Epidermal melanocyte (primary cell): ENCODE measurements at regions not wholly inside any gene's neighbourhood (a gene's known extent, or its start where the extent isn't known, plus 50 kb on each side); places are given as distances from the start of the nearest gene placed in this dataset.
"Not testable (repeated sequence)": the region's sequence is repeated elsewhere in the genome, so short reads cannot be mapped to it uniquely, and the experiment has no call there.

Experiments used
- DNase-seq: peaks from one replicate; pipeline ENCODE4 v3.0.0; 2011; ENCODE audit warnings: low spot score; ENCODE audit not compliant: insufficient read length

DNA sequence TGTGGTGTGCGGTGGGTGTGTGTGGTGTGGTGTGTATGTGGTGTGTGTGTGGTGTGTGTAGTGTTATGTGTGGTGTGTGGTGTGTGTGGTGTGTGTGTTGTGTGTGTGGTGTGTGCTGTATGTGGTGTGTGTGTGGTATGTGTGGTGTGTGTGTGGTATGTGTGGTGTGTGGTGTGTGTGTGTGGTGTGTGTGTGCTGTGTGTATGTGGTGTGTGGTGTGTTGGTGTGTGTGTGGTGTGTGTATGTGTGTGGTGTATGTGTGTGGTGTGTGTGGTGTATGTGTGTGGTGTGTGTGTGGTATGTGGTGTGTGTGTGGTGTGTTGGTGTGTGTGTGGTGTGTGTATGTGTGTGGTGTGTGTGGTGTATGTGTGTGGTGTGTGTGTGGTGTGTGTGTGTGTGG lies 144.3 kb downstream of the HSD17B3 start:
- no peak for DNase-seq

DNA sequence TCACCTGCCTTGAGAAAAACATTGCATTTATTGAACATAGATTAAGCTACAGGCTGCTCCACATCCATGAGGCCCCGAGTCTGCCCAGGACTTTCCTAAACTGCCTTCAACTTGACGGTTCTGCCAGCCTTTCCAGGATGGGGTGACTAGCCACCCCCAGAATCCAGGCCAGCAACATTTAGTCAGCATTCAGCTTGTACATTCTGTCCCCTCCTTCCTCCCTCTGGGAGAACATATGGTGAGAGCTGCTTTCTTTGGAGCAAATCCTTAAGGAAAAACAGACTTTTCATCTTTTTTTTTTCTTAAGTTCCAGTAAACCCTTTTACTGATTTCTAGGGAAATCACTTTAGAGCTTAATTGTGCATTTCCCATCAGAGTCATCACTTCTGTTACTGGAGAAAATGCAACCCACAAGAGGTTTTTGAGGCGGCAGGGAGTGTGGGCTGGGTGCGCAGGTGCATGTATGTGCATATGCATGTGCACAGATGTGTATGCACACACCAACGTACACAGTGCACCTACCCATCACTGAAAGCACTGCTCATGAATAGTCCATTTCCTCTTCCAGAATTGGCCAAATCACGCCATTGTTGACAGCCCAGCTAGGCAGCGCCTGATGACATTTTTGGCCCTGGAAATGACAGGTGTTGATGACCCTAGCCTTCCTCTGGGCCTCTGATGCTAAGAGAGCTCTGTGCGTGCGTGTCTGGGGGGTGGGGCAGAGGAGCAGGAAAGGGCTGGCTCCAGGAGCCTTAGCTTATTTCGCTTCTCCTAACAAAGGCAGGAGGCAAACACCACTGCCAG lies 145.6 kb downstream of the HSD17B3 start:
- DNase-seq: no peak

DNA sequence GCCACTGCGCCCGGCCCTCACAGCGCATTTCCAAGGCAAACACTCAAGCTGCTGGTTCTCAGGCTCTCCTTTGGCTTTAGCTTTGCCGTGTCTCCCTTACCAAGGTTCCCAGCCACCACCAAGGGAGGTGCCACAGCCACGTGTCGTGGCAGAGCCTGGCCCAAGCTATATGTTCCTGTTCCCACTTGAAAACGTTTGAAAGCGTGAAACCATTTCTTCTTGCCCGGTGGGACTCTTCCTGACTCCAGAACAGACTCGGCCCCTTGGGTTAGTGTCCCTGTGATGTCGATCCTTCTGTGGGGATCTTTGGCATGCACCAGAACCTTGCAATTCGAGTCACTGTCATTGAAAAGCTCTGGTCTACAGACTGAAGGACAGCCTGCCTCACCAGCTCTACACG lies 147.9 kb downstream of the HSD17B3 start:
- no peak for DNase-seq

DNA sequence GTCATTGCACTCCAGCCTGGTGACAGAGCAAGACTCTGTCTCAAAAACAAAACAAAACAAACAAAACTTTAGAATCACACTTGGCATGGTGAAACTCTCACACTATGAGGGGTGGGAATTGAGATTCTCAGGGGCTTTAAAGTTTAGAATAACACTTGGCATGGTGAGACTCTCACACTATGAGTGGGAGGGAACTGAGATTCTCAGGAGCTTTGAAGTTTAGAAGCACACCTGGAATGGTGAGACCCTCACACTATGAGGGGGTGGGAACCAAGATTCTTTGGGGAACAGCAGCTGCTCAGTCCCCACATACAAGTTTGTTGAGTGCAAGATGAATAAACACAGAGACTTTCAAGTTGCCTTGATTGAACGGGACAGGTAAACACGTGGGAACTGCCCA lies 149.4 kb downstream of the HSD17B3 start:
- no peak for DNase-seq

DNA sequence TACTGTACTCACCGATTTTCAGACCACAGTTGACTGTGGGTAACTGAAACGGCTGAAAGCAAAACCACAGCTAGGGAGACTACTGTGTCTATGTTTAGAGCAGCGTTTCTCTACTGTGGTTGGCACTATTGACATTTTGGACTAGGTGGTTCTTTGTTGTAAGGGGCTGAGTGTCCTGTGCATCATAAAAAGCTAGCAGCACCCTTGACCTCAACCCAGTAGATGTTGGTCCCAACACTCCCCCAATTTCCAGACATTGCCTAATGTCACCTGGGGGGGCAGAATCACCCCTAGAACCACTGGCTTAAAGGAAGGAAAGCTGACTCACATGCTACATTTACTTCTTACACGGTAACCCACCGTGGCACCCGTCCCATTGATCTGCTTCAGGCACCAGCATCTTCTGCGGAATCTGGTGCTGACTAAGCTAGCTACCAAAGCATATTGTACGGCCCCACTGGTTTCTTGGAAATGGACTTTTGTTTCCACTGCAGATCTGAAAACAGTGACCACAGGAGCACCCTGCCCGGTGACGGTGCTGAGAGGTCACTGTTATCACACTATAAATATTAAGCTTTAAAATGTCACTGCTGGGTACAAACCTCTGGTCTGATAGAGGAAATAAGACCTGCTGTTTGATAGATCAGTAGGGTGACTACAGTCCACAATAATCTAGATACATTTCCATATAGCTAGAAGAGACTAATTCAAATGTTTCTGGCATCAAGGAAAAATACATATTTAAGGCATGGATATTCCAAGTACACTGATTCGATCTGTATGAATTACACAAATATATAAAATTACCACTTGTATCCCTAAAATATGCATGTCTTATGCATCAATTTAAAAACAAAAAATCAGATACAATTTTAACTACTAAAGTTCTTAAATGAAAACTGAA lies 151.4 kb downstream of the HSD17B3 start:
- DNase-seq: no peak

DNA sequence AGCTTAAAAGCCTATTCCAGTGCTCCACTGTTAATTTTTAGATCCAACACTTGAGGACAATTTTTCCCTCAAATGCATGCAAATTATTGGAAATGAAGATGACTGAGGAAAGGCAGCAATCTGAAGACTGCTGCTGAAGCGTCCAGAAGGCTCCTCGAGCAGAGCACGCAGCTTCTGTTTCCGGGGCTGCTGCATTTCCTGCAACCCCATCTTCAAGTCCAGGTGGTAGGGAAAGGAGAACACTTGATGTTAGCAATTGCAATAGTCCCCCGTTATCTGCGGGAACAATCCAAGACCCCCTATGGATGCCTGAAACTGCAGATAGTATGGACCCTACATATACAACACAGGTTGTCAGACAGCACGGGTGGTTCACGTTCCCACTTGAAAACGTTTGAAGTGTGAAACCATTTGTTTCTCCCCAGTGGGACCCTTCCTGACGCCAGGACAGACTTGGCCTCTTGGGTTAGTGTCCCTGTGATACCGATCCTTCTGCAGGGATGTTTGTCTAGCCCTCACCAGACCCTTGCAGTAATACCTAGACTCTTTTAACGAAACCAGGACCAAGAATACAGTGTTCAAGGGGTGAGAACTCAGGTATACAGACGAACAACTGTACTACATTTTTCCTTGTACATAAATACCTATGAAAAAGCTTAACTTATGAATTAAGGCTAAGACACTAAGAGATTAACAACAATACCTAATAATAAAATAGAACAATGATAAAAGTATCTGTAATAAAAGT lies 152.3 kb downstream of the HSD17B3 start:
- no peak for DNase-seq

DNA sequence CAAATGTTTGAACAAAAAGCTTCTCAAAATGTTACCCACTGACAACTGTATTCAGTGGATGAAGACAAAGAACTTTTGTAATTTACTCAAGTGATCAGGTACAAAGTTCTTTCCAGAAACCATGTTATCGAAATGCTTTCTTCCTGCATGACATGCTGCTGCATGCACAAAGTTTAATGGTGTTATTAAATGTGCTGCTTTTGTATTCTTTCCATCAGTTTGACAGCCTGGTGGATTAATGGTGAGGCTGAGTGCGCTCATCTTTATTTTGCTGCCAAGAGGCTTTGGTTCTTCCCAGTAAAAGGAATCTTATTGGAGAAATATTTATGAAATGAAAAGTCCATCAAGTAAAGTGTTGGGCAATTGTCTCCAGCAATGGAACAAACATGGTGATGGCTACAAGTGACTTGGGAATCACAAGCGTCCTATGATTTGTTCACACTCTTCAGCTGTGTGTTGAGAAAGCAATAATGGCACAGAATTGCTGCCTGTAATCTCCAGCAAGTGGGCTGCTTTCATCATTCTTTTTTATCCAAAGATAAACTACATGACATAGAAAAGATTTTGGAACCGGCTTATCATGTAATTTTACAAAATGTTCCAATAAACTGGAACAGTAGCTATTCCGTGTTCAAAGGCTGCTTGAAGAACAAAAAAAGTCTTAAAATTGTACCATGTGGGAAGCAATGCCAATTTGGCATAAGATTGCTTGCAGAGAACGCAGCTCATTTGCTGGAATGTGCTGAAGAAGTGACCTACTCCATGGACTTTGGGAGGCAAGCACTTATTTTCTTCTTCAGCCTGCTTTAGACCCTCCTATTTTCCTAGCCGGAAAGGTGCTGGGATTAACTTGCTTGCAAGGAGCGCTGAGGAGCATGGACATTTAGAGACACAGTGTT lies 153.1 kb downstream of the HSD17B3 start:
- no peak for DNase-seq

DNA sequence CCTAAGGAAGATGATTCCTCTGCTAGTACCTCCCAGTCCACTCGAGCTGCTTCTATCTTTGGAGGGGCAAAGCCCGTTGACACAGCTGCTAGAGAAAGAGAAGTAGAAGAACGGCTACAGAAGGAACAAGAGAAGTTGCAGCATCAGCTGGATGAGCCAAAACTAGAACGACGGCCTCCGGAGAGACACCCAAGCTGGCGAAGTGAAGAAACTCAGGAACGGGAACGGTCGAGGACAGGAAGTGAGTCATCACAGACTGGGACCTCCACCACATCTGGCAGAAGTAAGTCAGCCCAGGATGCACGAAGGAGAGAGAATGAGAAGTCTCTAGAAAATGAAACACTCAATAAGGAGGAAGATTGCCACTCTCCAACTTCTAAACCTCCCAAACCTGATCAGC lies 154.9 kb downstream of the HSD17B3 start:
- not testable (repeated sequence) for DNase-seq

DNA sequence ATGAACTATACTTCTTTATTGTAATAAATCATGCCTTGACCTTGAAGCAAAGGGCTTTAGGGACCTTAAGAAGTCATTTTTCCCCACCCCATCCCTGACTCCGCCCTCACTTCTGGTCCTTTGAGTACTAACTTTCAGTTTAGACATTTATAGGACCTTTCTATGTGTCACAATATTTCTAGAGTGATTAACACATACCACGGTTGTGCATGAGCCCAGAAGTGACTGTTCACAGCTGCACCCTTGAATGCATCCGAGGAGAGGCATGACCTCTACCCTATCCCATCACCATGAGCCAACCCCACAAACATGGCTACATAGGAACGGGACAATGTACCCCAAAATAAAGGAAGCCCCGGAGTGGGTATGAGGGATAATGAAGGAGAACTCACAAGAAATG lies 160.3 kb downstream of the HSD17B3 start:
- no peak for DNase-seq

DNA sequence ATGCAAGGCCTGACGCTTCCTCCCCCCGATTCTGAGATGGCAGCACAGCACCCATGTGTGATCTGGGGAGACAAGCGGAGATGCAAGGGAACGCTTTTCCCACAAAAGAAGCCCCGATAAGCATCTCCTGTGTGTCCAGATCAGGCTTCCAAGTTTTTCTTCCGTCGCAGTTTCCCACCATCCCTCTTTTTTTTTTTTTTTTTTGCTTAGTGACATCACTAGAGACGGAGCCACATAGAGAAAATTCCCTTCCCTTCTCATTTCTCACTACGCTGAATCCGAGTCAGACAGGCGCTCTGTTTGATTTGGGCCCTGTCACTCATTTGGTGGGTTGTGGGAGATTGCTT lies 160.9 kb downstream of the HSD17B3 start:
- no peak for DNase-seq

DNA sequence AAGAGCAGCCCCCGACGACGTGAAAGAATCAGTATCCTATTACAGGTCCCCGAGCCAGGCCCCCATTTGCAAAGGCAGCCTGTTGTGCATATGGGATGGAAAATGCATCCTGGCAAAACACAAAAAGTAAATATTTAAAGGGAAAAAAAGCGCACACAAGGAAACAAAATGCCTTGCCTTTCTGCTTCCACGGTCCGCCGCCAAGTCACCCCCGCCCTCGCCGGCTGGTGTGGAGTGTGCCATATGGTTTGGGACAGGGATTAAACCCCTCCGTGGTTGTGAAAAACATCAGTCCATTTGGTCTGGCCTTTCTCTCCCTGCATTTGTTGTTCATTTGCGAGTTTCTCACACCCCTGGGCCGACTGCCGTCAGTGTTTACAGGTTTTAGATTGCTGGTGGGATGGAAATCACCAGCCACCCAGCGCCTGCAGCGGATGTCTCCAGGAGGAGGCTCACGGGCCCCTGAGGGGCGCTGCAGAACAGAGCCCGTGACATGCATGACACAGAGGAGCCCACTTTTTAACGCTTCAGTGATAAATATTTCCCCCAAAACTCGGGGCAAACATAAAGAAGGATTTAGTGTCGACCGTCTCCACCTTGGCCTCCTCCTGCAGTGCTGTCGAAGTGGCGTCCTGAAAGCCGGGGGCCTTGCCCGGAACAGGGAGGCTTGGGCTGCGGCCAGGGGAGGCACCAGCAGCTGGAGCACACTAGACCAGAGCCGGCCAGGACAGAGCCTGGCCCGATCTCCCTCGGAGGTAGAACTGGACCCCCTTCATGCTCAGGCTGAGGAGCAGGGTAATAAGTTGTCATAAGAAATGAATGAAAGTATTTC lies 161.5 kb downstream of the HSD17B3 start:
- no peak for DNase-seq

DNA sequence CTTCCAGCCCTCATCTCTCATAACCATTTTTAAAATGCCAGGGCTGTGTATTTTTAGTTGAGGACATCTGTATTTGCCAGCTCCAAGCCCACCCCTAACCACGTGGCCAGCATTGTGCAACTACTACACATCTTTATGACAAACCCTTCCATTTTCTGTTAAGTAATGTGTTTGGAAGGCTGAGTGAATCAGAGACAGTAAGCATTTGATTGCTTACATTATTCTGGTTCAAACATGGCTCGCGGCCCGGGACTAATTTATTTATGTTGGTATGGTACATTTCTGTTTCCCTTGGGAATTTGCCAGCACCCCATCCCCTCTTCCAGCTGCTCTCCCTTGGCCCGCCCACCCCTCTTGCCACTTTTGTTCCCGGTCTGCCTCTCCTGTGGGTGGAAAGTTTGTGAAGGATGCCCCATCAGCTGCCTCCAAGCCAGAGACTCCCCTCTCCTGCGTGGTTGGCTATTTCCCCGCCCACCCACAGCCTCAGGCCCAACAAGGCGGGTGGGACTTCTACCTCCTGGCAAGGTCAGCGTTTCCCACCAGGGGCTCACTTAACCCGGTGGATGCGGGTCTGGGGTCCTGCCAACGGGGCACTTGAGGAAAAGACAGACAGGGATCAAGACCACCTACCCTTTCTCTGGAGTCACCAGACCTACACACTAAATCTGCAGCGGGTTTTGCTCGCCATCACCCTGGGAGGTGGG lies 162.2 kb downstream of the HSD17B3 start:
- DNase-seq: peak; percentile 45

DNA sequence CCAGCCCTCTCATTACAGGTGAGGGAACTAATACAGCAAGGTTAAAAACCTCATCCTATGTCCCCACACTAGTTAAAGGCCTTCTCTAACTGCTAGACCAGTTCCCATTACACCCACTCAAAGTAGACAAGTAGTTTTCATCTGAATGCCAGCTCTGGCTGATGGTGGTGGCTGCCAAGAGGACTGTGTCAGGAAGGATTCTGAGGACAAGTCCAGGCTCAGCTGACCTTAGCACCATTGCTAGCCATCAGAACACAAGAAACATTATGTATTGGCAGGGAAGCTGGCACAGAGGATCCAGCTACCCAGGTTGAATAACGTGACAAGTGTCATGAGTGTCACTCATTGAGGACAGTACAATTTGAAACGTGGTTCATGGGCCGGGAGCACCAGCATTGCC lies 163.4 kb downstream of the HSD17B3 start:
- no peak for DNase-seq

DNA sequence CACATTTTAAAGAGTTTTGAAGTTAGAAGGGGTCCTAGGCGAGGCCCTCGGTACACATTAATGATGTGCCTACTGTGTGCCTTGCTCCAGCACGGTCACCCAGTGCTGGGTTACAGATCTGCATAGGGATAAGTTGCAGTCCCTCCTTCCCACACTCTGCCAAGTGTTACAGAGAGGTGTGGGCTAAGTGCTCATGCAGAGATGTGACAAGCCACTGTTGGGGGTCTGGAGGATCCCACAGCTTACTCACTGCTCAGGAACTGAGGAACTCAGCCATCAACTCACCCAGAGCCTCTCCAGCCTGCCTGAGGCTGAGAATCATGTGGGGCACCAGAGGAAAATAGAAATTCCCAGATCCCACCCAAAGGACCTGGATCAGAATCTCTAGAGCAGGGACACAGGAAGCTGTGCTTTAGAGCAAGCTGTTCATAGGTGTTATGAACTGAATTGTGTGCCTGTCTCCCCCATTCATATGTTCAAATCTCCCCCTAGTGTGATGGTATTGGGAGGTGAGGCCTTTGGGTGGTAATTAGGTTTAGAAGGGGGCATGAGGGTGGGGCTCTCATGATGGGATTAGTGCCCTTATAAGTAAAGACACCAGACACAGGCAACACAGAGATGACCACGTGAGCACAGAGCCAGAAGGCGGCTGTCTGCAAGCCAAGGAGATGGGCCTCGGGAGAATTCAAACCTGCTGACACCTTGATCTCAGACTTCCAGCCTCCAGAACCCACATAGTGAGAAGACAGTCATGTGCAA lies 164.1 kb downstream of the HSD17B3 start:
- DNase-seq: no peak

DNA sequence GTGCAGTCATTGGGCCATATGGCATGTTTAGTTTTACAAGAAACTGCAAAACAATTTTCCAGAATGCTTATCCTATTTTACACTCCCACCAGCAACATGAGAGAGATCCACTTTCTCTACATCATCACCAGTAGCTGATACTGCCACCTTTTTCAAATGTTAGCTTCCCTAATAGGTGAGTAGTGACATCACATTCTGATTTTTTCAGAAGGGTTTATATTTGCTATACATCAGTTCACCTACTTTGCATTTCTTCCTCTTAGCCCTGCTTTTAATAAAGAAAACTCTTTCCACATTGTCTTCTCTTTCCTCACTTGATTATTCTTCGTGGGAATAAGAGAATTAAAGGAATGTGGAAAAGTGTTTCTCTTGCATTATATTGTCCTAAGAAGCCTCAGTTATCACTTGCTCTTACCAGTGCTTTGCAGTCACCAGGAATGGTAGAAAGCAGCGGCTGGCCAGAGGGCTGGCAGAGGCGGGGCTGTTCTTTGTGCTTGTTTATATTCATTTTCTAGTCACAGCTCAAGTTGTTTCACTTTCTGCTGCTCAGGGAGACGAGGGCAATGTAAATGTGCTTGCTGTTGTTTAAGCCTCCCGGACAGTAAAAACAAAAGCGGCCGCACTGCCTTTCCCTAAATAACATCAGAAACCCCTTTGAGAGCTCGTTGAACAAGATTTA lies 164.8 kb downstream of the HSD17B3 start:
- no peak for DNase-seq

DNA sequence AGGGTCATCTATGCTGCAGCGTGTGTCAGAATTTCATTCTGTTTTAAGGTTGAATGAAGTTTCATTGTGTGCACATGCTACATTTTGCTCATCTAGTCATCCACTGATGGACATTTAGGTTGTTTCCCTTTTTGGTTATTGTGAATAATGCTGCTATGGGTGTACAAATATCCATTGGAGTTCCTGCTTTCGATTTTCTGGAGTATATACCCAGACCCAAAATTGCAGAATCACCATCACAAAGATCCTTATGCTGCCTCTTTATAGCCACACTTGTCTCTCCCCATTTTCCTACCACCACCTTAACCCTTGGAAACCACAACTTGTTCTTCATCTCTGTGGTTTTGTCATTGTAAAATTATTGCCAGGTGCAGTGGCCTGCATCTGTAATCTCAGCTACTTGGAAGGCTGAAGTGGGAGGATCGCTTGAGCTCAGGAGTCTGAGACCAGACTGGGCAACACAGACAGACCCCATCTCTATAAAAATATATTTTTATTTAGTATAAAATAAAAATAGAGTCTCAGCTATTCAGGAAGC lies 166.2 kb downstream of the HSD17B3 start:
- no peak for DNase-seq

DNA sequence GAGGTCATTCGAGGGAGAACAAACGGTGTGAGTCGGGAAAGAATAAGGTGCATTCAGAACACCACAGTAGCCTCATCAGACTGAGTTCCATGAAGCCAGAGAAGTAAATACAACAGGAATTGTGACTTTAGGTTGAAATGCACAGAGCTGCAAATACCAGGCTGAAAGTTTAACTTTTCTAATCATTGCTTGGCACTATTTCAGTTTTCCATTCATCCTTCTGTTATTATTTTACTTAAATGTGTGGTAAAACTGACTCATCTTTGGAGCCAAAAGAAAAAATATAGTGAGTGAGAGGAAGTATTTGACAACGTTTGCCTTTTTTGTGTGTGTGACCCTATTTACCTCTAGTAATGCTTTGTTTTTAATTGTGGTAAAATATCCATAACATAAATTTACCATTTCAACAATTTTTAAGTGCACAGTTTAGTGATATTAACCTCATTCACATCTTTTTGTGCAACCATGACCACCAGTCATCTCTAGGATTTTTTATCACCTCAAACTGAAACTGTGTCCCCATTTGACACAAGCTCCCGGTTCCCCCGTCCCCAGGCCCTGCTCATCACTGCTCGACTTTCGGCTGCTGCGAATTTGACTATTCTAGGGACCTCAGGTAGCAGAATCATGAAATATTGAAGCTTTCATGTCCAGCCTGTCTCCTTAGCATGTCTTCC lies 166.8 kb downstream of the HSD17B3 start:
- DNase-seq: no peak
